GM19463 (cell line): ENCODE measurements at regions not wholly inside any gene's neighbourhood (a gene's known extent, or its start where the extent isn't known, plus 50 kb on each side); places are given as distances from the start of the nearest gene placed in this dataset.
A peak's percentile ranks its signal among the peaks of the same experiment; 100 is the strongest.

Experiments
- ATAC-seq: cut with Tn5 transposase; IDR thresholded peaks from one replicate; pipeline ENCODE4 v1.9.1; 2021; ENCODE audit warnings: mild to moderate bottlenecking, moderate library complexity; ENCODE audit not compliant: unreplicated experiment

- no peak for ATAC-seq
Observed at GRCh38 chr21:17987382-17988101, 168.4 kb upstream of the C21orf91 start.

DNA sequence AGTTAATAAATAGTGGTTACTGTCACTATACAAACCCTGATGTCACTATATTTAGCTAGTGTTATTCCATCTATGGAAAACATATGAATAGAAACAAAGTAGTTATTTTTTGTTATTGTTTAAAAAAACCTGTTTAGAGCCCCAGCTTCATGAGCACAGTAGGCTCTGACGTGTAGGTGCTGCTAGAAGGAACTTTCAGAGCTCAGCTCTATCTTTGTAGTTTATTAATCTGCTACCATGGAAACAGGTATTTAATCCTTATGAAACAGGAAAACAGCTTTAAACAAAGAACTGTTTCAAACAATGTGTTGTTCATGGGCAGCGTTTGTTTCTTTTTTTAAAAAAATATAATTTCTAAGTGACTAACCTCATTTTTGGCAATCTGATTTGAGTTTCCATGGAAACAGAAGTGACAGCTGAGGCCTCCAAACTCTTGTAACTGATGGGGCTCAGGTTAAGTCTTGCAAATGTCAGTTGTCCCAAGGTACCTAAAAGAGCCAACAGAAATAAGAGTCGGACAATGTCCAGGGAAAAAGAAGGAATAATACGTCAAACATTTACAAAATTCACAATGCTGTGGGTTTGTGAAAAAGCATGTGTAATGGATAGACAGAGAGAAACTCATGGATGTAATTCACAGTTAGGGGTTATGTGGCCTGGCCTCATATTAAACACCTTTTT, 162.0 kb upstream of the C21orf91 start:
- ATAC-seq: no peak

DNA sequence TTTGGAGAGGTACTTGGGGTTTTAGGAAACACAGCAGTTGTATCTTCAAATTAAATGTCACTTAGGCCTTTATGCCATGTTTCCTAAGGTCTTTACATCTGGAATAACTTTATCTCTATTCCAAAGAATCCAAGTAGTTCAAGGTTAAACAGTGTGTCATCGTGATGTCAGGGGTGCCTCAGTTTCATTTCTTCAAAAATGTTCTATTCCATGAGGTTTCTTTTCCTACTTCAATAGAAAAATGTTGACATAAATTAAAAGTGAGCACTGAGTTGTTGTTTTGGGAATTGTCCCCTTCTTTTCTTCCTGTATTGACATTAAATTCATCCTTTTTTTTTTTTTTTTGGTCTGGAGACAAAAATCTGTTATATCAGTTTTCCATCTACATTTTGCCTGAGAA, 160.6 kb upstream of the C21orf91 start:
- ATAC-seq: no peak

GRCh38 chr21:17978895-17979294, 159.7 kb upstream of the C21orf91 start:
- no peak for ATAC-seq

- no peak for ATAC-seq
Observed at GRCh38 chr21:17976691-17977090, 157.5 kb upstream of the C21orf91 start.

DNA sequence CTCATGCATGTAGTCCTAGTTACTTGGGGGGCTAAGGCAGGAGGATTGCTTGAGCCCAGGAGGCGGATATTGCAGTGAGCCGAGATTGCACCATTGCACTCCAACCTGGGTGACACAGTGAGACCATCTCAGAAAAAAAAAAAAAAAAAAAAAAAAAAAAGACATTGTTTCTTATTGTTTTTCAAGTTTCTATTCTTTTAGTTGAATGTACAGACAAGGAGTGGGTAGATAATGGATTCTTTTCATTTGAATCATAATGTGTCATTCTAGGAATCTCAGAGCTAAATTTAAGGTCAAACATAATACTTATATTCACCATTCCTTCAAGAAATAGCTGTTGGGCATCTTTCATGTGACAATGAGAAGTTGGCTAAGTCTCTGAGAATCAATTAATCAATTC, 157.0 kb upstream of the C21orf91 start:
- ATAC-seq: no peak

DNA sequence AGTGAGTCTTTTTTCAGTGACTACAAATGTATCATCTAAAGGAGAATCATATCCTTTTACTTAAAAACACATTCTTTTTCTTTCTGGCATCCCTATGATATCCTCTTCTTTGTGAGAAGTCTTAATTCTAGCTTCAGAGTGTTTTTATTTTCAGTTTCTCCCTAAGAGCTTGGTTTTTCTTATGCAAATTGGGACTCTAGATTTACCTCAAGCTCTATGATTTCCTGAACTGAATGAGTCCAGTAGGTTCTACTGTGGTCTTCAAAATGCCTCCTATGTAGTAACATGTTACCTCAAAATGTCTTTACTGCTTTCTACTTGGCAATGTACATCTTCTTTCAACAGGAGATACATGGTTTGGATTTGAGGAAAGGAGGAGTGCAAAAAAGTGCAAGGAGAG, 148.2 kb upstream of the C21orf91 start:
- ATAC-seq: no peak

DNA sequence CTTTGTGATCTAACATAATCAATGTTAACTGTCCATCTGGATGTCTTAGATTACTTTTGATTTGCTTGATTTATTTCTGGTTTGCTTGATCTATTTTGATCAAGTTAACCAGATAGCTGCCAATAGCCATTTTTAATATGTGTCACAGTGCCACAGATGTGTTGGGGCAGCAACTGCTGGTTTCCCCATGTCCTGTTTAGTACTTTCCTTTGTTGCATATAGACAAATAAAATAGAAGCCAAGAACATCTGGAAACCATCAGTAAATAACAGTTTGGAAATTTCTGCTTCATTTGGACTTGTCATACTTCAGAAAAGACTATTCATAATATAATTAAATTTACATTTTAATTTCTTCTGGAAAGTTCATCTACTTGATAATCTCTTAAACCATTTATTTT, 145.6 kb upstream of the C21orf91 start:
- ATAC-seq: no peak

GRCh38 chr21:17964199-17964598, 145.0 kb upstream of the C21orf91 start:
- ATAC-seq: no peak

DNA sequence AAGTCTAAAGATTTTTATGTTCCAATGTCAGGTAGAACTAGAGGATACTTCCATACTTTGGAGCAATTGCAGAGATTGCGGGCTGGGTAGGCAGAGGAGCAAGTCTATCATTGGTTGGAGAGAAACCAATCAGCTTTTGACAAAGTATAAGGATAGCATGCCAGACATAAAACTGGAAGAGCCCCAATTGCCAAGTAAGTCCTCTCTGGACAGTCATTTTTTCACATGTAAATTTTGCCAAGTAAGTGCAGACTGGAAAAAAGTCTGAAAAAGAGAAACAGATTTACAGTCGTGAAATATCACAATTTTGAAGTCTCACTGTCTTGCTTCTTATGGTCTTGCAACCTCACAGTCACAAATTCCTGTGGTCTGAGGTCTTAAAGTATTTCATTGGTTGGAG, 131.4 kb upstream of the C21orf91 start:
- ATAC-seq: no peak

- ATAC-seq: no peak
Observed at GRCh38 chr21:17949421-17949820, 130.3 kb upstream of the C21orf91 start.

DNA sequence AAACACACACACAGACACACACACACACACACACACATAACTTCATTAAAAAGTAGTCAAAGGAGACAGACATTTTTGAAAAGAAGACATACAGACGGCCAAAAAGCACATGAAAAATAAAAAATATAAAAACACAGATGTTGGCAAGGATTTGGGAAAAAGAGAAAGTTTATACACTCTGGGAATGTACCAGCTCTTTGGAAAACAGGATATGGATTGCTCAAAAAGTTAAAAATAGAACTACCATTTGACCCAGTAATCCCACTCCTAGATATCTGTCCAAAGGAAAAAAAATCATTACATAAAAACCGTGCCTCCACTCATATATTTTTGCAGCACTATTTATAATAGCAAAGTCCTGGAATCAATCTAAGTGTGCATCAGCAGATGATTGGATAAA, 128.4 kb upstream of the C21orf91 start:
- no peak for ATAC-seq

- ATAC-seq: peak; percentile 70
Observed at GRCh38 chr21:17931080-17931479, 111.9 kb upstream of the C21orf91 start.

DNA sequence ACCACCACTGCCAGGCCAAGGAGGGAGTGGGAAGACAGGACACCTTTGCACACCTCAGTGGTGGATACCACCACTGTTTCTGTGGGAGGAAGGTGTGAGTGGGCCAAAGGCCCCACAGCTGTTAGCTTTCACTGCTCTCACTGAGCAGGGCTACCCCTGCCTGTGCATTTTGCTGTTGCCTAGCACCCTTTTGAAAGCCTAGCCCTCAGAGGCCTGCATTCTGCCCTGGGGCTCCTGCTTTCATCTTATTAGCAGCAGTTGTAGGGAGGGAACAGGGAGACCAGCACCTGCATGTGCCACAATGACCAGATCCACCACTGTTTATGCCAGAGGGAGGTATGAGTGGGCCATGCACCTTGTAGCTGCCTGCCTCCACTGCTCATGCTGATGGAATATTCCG, 110.9 kb upstream of the C21orf91 start:
- no peak for ATAC-seq

DNA sequence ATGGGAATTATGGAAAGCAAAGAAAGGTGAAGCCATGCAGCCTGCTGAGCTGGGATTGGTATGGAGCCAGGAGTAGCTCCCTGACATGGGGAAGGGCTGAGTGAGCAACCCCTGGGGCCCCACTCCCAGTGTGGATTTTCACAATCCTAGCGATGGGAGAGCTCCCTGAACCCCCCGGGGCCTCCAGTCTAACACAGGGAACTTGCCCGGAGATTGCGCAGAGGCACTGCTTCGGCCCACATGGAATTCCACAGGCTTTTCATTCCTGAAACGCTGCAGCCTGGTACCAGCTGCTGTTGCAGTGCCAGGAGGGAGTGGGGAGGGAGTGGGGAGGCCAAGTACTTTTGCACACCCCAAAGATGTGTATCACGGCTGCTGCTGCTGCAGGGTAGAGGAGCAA, 110.4 kb upstream of the C21orf91 start:
- ATAC-seq: no peak

GRCh38 chr21:17925899-17926298, 106.7 kb upstream of the C21orf91 start:
- ATAC-seq: no peak

GRCh38 chr21:17925000-17925610, 105.9 kb upstream of the C21orf91 start:
- ATAC-seq: peak; percentile 98

DNA sequence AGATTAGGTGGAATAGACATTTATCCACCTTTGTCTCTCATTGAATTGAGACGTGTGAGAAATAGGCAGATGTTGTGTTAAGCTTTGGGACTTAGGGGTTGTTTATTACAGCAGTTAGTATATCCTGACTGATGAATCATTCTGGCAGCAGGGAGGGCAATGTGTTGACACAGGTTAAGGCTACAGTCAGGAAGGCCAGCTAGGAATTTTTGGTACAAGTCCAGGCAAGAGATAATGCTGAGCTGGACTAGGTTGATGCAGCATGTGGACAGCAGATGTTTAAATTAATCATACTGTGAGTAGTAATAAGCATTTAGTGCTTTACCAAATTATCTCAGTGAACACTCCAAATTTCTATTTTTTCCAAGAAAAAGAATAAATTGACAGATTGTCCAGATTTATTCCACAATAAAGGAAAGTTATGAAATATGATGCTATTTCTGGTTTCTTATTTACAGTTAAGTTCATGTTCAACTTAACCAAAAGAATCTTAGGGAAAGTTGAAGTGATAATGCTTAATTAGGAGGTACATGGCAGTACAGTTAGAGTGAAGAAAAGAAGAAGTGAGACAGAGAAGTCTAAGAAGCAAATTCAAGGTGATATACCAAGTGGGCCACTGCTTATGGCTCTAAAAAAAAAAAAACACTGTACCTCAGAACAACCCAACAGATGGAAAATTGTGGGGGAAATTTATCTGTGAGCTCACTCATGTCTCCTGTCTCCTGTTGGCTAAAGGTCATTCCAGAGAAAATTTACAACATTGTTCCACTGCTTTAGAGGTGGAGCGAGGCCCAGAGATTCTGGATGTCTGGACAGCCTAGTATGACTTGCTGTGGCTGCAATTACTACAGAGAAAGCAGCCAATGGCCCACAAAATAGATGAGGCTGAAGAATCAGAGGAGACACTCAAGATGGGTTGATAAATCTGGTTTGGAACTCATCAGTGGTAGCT, 102.7 kb upstream of the C21orf91 start:
- no peak for ATAC-seq

DNA sequence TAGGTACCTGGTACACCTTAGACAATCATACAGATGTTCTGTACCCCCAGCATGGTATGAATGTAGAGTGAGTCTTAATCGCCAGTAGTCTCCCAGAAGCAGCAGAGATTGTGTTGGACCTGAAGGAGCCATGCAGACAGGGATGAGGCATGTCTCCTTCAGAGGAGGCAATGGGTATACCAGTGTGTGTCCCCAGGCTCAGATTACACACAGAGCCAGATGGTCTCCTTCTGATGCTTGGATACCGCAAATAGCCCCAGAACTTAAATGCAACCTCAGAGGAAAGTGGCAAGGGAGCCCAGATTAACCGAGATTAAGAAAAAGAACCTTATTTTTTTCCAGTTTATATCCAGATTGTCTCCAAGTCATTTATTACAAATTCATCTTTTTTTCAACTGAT, 96.8 kb upstream of the C21orf91 start:
- no peak for ATAC-seq

DNA sequence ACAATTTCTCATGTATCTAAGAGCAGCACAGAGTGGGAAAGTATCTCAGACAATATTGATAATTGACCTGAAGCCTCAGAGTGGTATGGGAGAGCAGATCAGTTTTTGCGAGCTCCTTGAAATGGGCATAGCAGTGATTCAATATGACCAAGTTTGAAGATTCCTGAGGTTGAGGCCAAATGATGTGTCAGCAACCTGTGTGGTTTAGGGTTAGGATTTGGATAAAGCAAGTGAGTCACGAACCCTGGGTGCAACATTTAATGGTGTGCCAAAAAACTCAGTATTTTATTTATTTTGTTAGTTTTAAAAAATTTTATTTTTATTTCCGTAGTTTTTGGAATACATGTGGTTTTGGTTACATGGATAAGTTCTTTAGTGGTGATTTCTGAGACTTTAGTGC, 92.5 kb upstream of the C21orf91 start:
- ATAC-seq: no peak
